ENCODE measurements at regions not wholly inside any gene's neighbourhood (a gene's known extent, or its start where the extent isn't known, plus 50 kb on each side); places are given as distances from the start of the nearest gene placed in this dataset.

GRCh38 chr14:98325761-98326160, 946.2 kb downstream of the BCL11B start:
- no peak for DNase-seq

GRCh38 chr14:98328496-98328895, 943.5 kb downstream of the BCL11B start:
- peak; percentile 71 for DNase-seq

- DNase-seq: peak; percentile 54
These were observed 937.8 kb downstream of the BCL11B start for GRCh38 chr14:98334186-98334585.

- no peak for DNase-seq
These were observed 930.8 kb downstream of the BCL11B start for GRCh38 chr14:98341211-98341610.

GRCh38 chr14:98345161-98345560, 926.8 kb downstream of the BCL11B start:
- no peak for DNase-seq

- DNase-seq: no peak
These were observed 924.3 kb downstream of the BCL11B start for GRCh38 chr14:98347686-98348085.

GRCh38 chr14:98348505-98348904, 923.5 kb downstream of the BCL11B start:
- DNase-seq: no peak

GRCh38 chr14:98350213-98350612, 921.8 kb downstream of the BCL11B start:
- DNase-seq: no peak

GRCh38 chr14:98364961-98365360, 907.0 kb downstream of the BCL11B start:
- DNase-seq: no peak

- no peak for DNase-seq
These were observed 905.6 kb downstream of the BCL11B start for GRCh38 chr14:98366429-98366828.

GRCh38 chr14:98368221-98368620, 903.8 kb downstream of the BCL11B start:
- no peak for DNase-seq

- DNase-seq: no peak
These were observed 903.1 kb downstream of the BCL11B start for GRCh38 chr14:98368916-98369315.

- DNase-seq: no peak
These were observed 902.7 kb downstream of the BCL11B start for GRCh38 chr14:98369344-98369743.

GRCh38 chr14:98370352-98370751, 901.6 kb downstream of the BCL11B start:
- no peak for DNase-seq

GRCh38 chr14:98371141-98371540, 900.9 kb downstream of the BCL11B start:
- DNase-seq: no peak

GRCh38 chr14:98374136-98374535, 897.9 kb downstream of the BCL11B start:
- DNase-seq: no peak

GRCh38 chr14:98375566-98375965, 896.4 kb downstream of the BCL11B start:
- DNase-seq: no peak

- no peak for DNase-seq
These were observed 892.2 kb downstream of the BCL11B start for GRCh38 chr14:98379830-98380229.

GRCh38 chr14:98382662-98383061, 889.3 kb downstream of the BCL11B start:
- no peak for DNase-seq

- DNase-seq: no peak
These were observed 886.1 kb downstream of the BCL11B start for GRCh38 chr14:98385851-98386250.

GRCh38 chr14:98391061-98391460, 880.9 kb downstream of the BCL11B start:
- DNase-seq: no peak

- DNase-seq: no peak
These were observed 878.5 kb downstream of the BCL11B start for GRCh38 chr14:98393527-98393926.

GRCh38 chr14:98404811-98405210, 867.2 kb downstream of the BCL11B start:
- DNase-seq: no peak

GRCh38 chr14:98408024-98408555, 863.9 kb downstream of the BCL11B start:
- DNase-seq: no peak

GRCh38 chr14:98408713-98409112, 863.3 kb downstream of the BCL11B start:
- no peak for DNase-seq
